K562 (cell line): ENCODE measurements at regions not wholly inside any gene's neighbourhood (a gene's known extent, or its start where the extent isn't known, plus 50 kb on each side); places are given as distances from the start of the nearest gene placed in this dataset. TPM values are rescaled to one million over a fixed set of nuclear protein-coding genes. Genes with fewer than 3 reads are reported as not detected.

Experiments
- CC2D1A ChIP-seq: fragments of 450-650 bp; IDR thresholded peaks from 2 replicates; pipeline ENCODE4 v1.6.1; 2017; ENCODE audit warnings: mild to moderate bottlenecking
- CXXC5 ChIP-seq: fragments of 250-450 bp; sonication (Bioruptor Pico); IDR thresholded peaks from 2 replicates; pipeline ENCODE4 v1.8.0; 2022; ENCODE audit warnings: inconsistent platforms, mild to moderate bottlenecking, moderate library complexity
- SMARCA4 ChIP-seq: fragments of 450-650 bp; IDR thresholded peaks from 2 replicates; pipeline ENCODE4 v1.6.1; 2016
- THRAP3 ChIP-seq: fragments of 450-650 bp; IDR thresholded peaks from 2 replicates; pipeline ENCODE4 v1.6.1; 2016; ENCODE audit warnings: mild to moderate bottlenecking, inconsistent platforms, borderline replicate concordance
- USF1 ChIP-seq: sonication (generic); formaldehyde crosslinking; IDR thresholded peaks from 2 replicates; pipeline ENCODE4 v1.9.0; 2022; ENCODE audit warnings: mild to moderate bottlenecking, missing genetic modification reagents
- ZFP36 ChIP-seq: fragments of 150-350 bp; IDR thresholded peaks from 2 replicates; pipeline ENCODE4 v1.6.1; 2018; ENCODE audit warnings: low read length, low read depth; ENCODE audit not compliant: partially characterized antibody
- ZNF561 ChIP-seq: fragments of 450-650 bp; formaldehyde crosslinking; conservative IDR thresholded peaks from 2 replicates; pipeline ENCODE4 v1.4.0; 2020; ENCODE audit warnings: mild to moderate bottlenecking, moderate library complexity
- ZNF79 ChIP-seq: fragments of 250-450 bp; sonication (Bioruptor Pico); IDR thresholded peaks from 2 replicates; pipeline ENCODE4 v1.4.0; 2020; ENCODE audit warnings: low read depth, mild to moderate bottlenecking, moderate library complexity
- small RNA-seq: library from RNA; depleted of rRNA; stranded (forward); fragments of <200 nt; gene quantifications from one replicate; pipeline ENCODE3, GENCODE V24; 2014

DNA sequence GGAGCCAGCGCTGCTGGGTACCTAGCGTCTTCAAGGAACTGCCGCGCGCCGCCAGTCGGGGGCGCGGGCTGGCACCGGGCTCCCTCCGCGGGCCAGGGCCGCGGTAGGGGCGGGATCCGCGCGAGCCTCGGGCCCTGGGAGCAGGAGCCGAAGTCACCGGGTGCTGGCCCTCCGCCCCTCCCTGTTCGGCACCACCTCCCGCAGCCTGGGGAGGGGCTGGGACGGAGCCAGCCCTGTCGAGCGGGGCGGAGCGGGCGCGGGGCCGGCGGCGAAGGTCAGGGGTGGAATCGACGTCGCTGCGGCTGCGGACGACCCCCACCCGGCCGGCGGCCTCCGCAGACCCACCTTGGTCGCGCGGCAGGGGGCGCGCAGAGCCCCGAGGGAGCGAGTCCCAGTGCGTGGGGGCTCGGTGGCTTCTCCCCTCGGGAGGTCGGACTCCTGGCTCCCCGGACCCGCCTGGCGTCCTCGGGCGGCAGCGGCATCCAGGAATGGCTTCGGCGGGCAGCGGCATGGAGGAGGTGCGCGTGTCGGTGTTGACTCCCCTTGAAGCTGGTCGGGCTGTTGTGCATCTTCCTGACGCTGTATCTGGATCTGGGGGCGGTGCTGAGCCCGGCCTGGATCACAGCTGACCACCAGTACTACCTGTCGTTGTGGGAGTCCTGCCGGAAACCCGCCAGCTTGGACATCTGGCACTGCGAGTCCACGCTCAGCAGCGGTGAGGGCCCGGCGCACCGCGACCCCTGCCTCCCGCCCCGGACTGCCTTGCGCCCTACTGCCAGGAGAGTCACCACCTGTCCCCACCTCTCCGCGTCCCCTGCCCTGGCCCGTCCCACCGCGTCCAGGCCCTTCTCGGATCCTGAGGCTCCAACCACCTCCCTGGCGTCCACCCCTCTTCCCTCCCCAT lies 50.5 kb upstream of the FAM47C start (continued):
- TF ChIP-seq THRAP3, result no peak
- TF ChIP-seq ZFP36, result no peak
- no peak for TF ChIP-seq ZNF79
- TF ChIP-seq CXXC5 (CRISPR knock-in tag), result no peak
- no peak for TF ChIP-seq CC2D1A
- TF ChIP-seq ZNF561, result no peak
- TF ChIP-seq USF1 (CRISPR knock-in tag), result no peak
- TF ChIP-seq SMARCA4, result no peak

Small RNAs in the stretch of these regions (small RNA-seq; reads per million reads assigned to genes)
- not detected for gene BX842568.4
